H1 (cell line): ENCODE measurements at regions not wholly inside any gene's neighbourhood (a gene's known extent, or its start where the extent isn't known, plus 50 kb on each side); places are given as distances from the start of the nearest gene placed in this dataset.
"Not testable (repeated sequence)": the region's sequence is repeated elsewhere in the genome, so short reads cannot be mapped to it uniquely, and the experiment has no call there.

Experiments used
- CTCF ChIA-PET: fragments of 300-600 bp; sonication (Branson Sonifier 250); formaldehyde crosslinking; loops from one replicate; lab custom pipeline; 2021; ENCODE audit not compliant: partially characterized antibody; lab: Charles Lee
- POLR2A ChIA-PET: fragments of 300-600 bp; sonication (Branson Sonifier 250); formaldehyde crosslinking; loops from one replicate; lab custom pipeline; 2021; ENCODE audit warnings: inconsistent platforms; ENCODE audit not compliant: partially characterized antibody; lab: Charles Lee
- DNase-seq, 2 experiments: peaks; one replicate each; pipeline versions ENCODE4 v3.0.0 to v3.0.0-alpha.2; 2010 to 2022; ENCODE audit warnings: low spot score in 2 of 2, low read depth in 1 of 2, mixed read lengths in 1 of 2
- FAIRE-seq: peaks from 2 replicates; lab custom pipeline; 2011; peaks lifted over from hg19 to GRCh38; lab: Jason Lieb, UNC
- H2AFZ ChIP-seq: 2 replicates; pipeline ENCODE4 v1.8.1; 2012; ENCODE audit warnings: low read length, inconsistent platforms
- H2AK5ac ChIP-seq: 2 replicates; pipeline ENCODE4 v1.6.1; 2013; ENCODE audit warnings: low read depth, low read length
- H2BK120ac ChIP-seq: replicated peaks from 2 replicates; pipeline ENCODE3; 2013; ENCODE audit warnings: low read depth, low read length, inconsistent platforms
- H2BK12ac ChIP-seq: 2 replicates; pipeline ENCODE4 v1.6.1; 2013; ENCODE audit warnings: low read depth, low read length
- H2BK15ac ChIP-seq: 2 replicates; pipeline ENCODE4 v1.6.1; 2013; ENCODE audit warnings: low read length
- H2BK20ac ChIP-seq: 2 replicates; pipeline ENCODE4 v1.6.1; 2013; ENCODE audit warnings: low read length
- H2BK5ac ChIP-seq: 2 replicates; pipeline ENCODE4 v1.6.1; 2013; ENCODE audit warnings: low read depth, low read length
- H3K14ac ChIP-seq: 2 replicates; pipeline ENCODE4 v1.6.1; 2013; ENCODE audit warnings: inconsistent platforms; ENCODE audit not compliant: insufficient read length
- H3K18ac ChIP-seq: 2 replicates; pipeline ENCODE4 v1.6.1; 2013; ENCODE audit warnings: low read length; ENCODE audit errors: extremely low read depth
- H3K23ac ChIP-seq: 2 replicates; pipeline ENCODE4 v1.6.1; 2013; ENCODE audit warnings: inconsistent platforms; ENCODE audit not compliant: insufficient read length
- H3K23me2 ChIP-seq: 2 replicates; pipeline ENCODE4 v1.6.1; 2013; ENCODE audit warnings: low read depth, low read length
- H3K27ac ChIP-seq: 2 replicates; pipeline ENCODE4 v1.6.1; 2011; ENCODE audit warnings: low read depth, low read length, inconsistent platforms
- H3K27me3 ChIP-seq, 4 experiments: replicated peaks in 1 of 4; 1 replicate in 1 of 4; 2 replicates in 3 of 4; pipeline versions ENCODE4 v1.6.1 to v1.8.1; 2011 to 2013; ENCODE audit warnings: low read length in 3 of 4, mild to moderate bottlenecking in 3 of 4, inconsistent platforms in 2 of 4, mixed read lengths in 2 of 4, moderate library complexity in 1 of 4; ENCODE audit not compliant: control insufficient read depth in 3 of 4, insufficient read depth in 3 of 4; ENCODE audit errors: extremely low read depth in 1 of 4
- H3K36me3 ChIP-seq, 4 experiments: 2 replicates each; pipeline versions ENCODE4 v1.6.1 to v1.8.1; 2011 to 2013; ENCODE audit warnings: mild to moderate bottlenecking in 4 of 4, low read length in 3 of 4, moderate library complexity in 2 of 4, control low read depth in 1 of 4, inconsistent platforms in 1 of 4; ENCODE audit not compliant: insufficient read depth in 4 of 4, control insufficient read depth in 2 of 4
- H3K4ac ChIP-seq: replicated peaks from 2 replicates; pipeline ENCODE3; 2013; ENCODE audit warnings: low read length, low read depth, mixed read lengths, inconsistent platforms; ENCODE audit not compliant: insufficient read length
- H3K4me1 ChIP-seq, 4 experiments: replicated peaks in 1 of 4; 1 replicate in 1 of 4; 2 replicates in 3 of 4; pipeline versions ENCODE4 v1.6.1 to v1.8.1; 2011 to 2013; ENCODE audit warnings: low read length in 3 of 4, inconsistent platforms in 2 of 4, mixed read lengths in 1 of 4; ENCODE audit not compliant: insufficient read depth in 4 of 4, control insufficient read depth in 3 of 4
- H3K4me2 ChIP-seq, 2 experiments: 2 replicates each; pipeline versions ENCODE4 v1.6.1 to v1.8.1; 2011 to 2013; ENCODE audit warnings: low read depth in 2 of 2, low read length in 2 of 2, control low read depth in 1 of 2, inconsistent platforms in 1 of 2, mild to moderate bottlenecking in 1 of 2; ENCODE audit not compliant: insufficient read depth in 1 of 2
- H3K4me3 ChIP-seq, 4 experiments: fragments of 200-600, 300-600 bp in 1 of 4; sonication (generic), shearing (Covaris generic), sonication (Bioruptor Twin) in 1 of 4; 2 replicates each; pipeline versions ENCODE4 v1.5.1 to v1.8.1; 2011 to 2016; ENCODE audit warnings: low read length in 4 of 4, low read depth in 3 of 4, control low read depth in 2 of 4, inconsistent platforms in 2 of 4, mild to moderate bottlenecking in 2 of 4, mixed read lengths in 1 of 4, moderate library complexity in 1 of 4; ENCODE audit not compliant: insufficient read depth in 2 of 4; ENCODE audit errors: extremely low read depth in 1 of 4
- H3K56ac ChIP-seq: replicated peaks from 2 replicates; pipeline ENCODE3; 2013; ENCODE audit warnings: low read depth, mild to moderate bottlenecking, mixed read lengths, low read length, inconsistent platforms; ENCODE audit not compliant: insufficient read length
- H3K79me1 ChIP-seq: 2 replicates; pipeline ENCODE4 v1.6.1; 2013; ENCODE audit warnings: low read depth, low read length, control low read depth
- H3K79me2 ChIP-seq, 2 experiments: 2 replicates each; pipeline versions ENCODE4 v1.6.1 to v1.8.1; 2012 to 2013; ENCODE audit warnings: low read length in 2 of 2, mild to moderate bottlenecking in 2 of 2, inconsistent platforms in 1 of 2; ENCODE audit not compliant: insufficient read depth in 2 of 2, control insufficient read depth in 1 of 2
- H3K9ac ChIP-seq, 4 experiments: replicated peaks in 1 of 4; 1 replicate in 1 of 4; 2 replicates in 3 of 4; pipeline versions ENCODE4 v1.6.1 to v1.8.1; 2011 to 2013; ENCODE audit warnings: low read depth in 3 of 4, low read length in 3 of 4, control low read depth in 2 of 4, mild to moderate bottlenecking in 2 of 4, moderate library complexity in 2 of 4, inconsistent platforms in 1 of 4; ENCODE audit errors: extremely low read depth in 1 of 4
- H3K9me3 ChIP-seq, 2 experiments: 2 replicates each; pipeline versions ENCODE4 v1.6.1 to v1.8.1; 2012 to 2013; ENCODE audit warnings: mild to moderate bottlenecking in 2 of 2, moderate library complexity in 2 of 2, control low read depth in 1 of 2, inconsistent platforms in 1 of 2, low read depth in 1 of 2, low read length in 1 of 2, mixed read lengths in 1 of 2; ENCODE audit not compliant: insufficient read depth in 2 of 2
- H4K20me1 ChIP-seq, 2 experiments: replicated peaks in 1 of 2; 2 replicates each; pipeline versions ENCODE3 to v1.8.1; 2011 to 2013; ENCODE audit warnings: inconsistent platforms in 2 of 2, low read length in 2 of 2, mild to moderate bottlenecking in 1 of 2; ENCODE audit not compliant: insufficient read depth in 2 of 2, control insufficient read depth in 1 of 2
- H4K5ac ChIP-seq: 2 replicates; pipeline ENCODE4 v1.6.1; 2013; ENCODE audit warnings: low read length, low read depth, mixed read lengths, inconsistent platforms; ENCODE audit not compliant: insufficient read length
- H4K8ac ChIP-seq: 2 replicates; pipeline ENCODE4 v1.8.0; 2013; ENCODE audit warnings: mild to moderate bottlenecking, moderate library complexity, low read length, inconsistent platforms; ENCODE audit not compliant: insufficient read depth; ENCODE audit errors: extremely low read depth
- H4K91ac ChIP-seq: replicated peaks from 2 replicates; pipeline ENCODE3; 2013; ENCODE audit warnings: low read length, mixed read lengths, inconsistent platforms; ENCODE audit not compliant: insufficient read length
- WGBS, 2 experiments: shearing (Covaris generic) in 1 of 2; methylation state at CpG; one replicate each; pipeline versions ENCODE4 v1.1.6 to v1.1.7; 2013 to 2015; ENCODE audit warnings: low lambda C conversion rate in 2 of 2, mixed read lengths in 2 of 2, inconsistent platforms in 1 of 2, low coverage in 1 of 2, missing lambda C conversion rate in 1 of 2; ENCODE audit not compliant: insufficient replicate concordance in 2 of 2, insufficient coverage in 1 of 2, insufficient read length in 1 of 2; ENCODE audit errors: extremely low coverage in 1 of 2, missing lambda C conversion rate in 1 of 2; 5-methylcytosine and 5-hydroxymethylcytosine counted together

DNA sequence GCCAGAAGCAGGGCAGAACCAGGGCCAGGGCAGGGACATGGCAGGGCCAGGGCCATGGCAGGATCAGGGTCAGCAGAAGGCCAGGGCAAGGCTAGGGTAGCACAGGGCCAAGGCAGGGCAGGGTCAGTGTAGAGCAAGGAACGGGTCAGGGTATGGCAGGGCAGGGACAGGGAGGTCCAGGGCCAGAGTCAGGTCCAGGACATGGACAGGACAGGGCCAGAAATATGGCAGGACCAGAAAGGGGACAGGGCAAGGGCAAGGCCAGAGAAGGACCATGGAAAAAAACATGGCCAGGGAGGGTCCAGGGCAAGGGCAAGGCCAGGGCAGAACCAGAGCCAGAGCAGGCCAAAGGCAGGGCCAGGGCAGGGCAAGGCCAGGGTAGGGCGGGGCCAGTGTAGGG lies 2870.7 kb downstream of the RPIA start:
- CTCF ChIA-PET, H2AK5ac ChIP-seq, H3K4me1 ChIP-seq, FAIRE-seq, H2BK12ac ChIP-seq, H2BK20ac ChIP-seq, H3K36me3 ChIP-seq, H2BK15ac ChIP-seq, H3K4me3 ChIP-seq, H2BK5ac ChIP-seq, H4K91ac ChIP-seq, H3K23me2 ChIP-seq, H3K27ac ChIP-seq, H4K5ac ChIP-seq, POLR2A ChIA-PET, DNase-seq, H3K23ac ChIP-seq, H3K79me1 ChIP-seq, H3K56ac ChIP-seq, H4K20me1 ChIP-seq, H3K14ac ChIP-seq, H2AFZ ChIP-seq, H3K79me2 ChIP-seq, H3K9ac ChIP-seq, H3K4me2 ChIP-seq, H2BK120ac ChIP-seq, H3K9me3 ChIP-seq, H4K8ac ChIP-seq, H3K27me3 ChIP-seq, H3K18ac ChIP-seq, H3K4ac ChIP-seq: not testable (repeated sequence)
- 100% methylated on average over 1 of the region's 2 CpGs; no CpG with 5 or more reads in 1 of the 2 experiments for WGBS, 2 experiments

DNA sequence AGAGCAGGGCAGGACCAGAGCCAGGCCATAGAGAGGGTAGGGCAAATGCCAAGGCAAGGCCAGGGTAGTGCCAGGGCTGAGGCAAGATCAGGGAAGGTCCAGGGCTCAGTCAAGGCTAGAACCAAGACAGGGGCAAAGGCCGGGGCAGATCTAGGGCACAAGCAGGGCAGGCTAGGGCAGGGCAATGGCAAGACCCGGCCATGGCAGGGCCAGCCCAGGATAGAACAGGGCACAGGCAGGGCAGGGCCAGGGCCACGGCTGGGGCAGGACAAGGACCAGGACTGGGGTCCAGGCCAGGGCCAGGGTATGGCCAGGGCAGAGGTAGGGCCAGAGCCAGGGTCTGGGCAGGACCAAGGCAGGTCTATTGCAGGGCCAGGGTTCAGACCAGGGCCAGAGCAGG lies 2873.2 kb downstream of the RPIA start:
- H2AFZ ChIP-seq, H2BK20ac ChIP-seq, H3K4ac ChIP-seq, H4K91ac ChIP-seq, H2AK5ac ChIP-seq, DNase-seq, H3K23ac ChIP-seq, CTCF ChIA-PET, H3K14ac ChIP-seq, H2BK15ac ChIP-seq, H2BK120ac ChIP-seq, H3K27me3 ChIP-seq, H3K4me2 ChIP-seq, H3K9ac ChIP-seq, H4K8ac ChIP-seq, H3K36me3 ChIP-seq, POLR2A ChIA-PET, H3K79me2 ChIP-seq, H3K4me1 ChIP-seq, H3K79me1 ChIP-seq, H3K4me3 ChIP-seq, H4K20me1 ChIP-seq, H3K18ac ChIP-seq, H3K9me3 ChIP-seq, H3K27ac ChIP-seq, H3K23me2 ChIP-seq, H4K5ac ChIP-seq, H2BK12ac ChIP-seq, H2BK5ac ChIP-seq, FAIRE-seq, H3K56ac ChIP-seq: not testable (repeated sequence)
- 85% methylated on average over 3 of the region's 3 CpGs; no CpG with 5 or more reads in 1 of the 2 experiments for WGBS, 2 experiments
